HepG2 (cell line): ENCODE measurements at regions not wholly inside any gene's neighbourhood (a gene's known extent, or its start where the extent isn't known, plus 50 kb on each side); places are given as distances from the start of the nearest gene placed in this dataset.
A peak's percentile ranks its signal among the peaks of the same experiment; 100 is the strongest.

Experiments
- CHD2 ChIP-seq: IDR thresholded peaks from 2 replicates; pipeline ENCODE4 v1.6.1; 2011; ENCODE audit warnings: low read depth, low read length, improper control_type of control experiment
- CREB1 ChIP-seq, 2 experiments: fragments of 450-650 bp in 1 of 2; IDR thresholded peaks; 2 replicates each; pipeline ENCODE4 v1.6.1; 2016 to 2017; ENCODE audit warnings: control low read depth in 1 of 2, mild to moderate bottlenecking in 1 of 2, missing compliant biosample characterization in 1 of 2, missing genetic modification characterization in 1 of 2
- GPN1 ChIP-seq: sonication (generic); formaldehyde crosslinking; IDR thresholded peaks from 2 replicates; pipeline ENCODE4 v1.5.1; 2020; ENCODE audit warnings: missing genetic modification reagents, borderline replicate concordance
- HMG20A ChIP-seq: IDR thresholded peaks from 2 replicates; pipeline ENCODE4 v1.6.1; 2016; ENCODE audit warnings: borderline replicate concordance
- HNF4G ChIP-seq, 2 experiments: sonication (generic) in 1 of 2; formaldehyde crosslinking in 1 of 2; IDR thresholded peaks; 2 replicates each; pipeline versions ENCODE4 v1.4.0 to v1.6.1; 2011 to 2020; ENCODE audit warnings: borderline replicate concordance in 2 of 2, low read depth in 2 of 2, mild to moderate bottlenecking in 2 of 2, low read length in 1 of 2, missing genetic modification reagents in 1 of 2, moderate library complexity in 1 of 2
- ISL2 ChIP-seq: sonication (generic); formaldehyde crosslinking; IDR thresholded peaks from 2 replicates; pipeline ENCODE4 v1.5.0; 2020; ENCODE audit warnings: missing genetic modification reagents
- MIXL1 ChIP-seq: IDR thresholded peaks from 2 replicates; pipeline ENCODE4 v1.6.1; 2016
- MZF1 ChIP-seq: sonication (generic); formaldehyde crosslinking; IDR thresholded peaks from 2 replicates; pipeline ENCODE4 v1.8.1; 2023; ENCODE audit warnings: mild to moderate bottlenecking, missing genetic modification reagents, borderline replicate concordance
- PATZ1 ChIP-seq: sonication (generic); formaldehyde crosslinking; IDR thresholded peaks from 2 replicates; pipeline ENCODE4 v1.4.0; 2020; ENCODE audit warnings: missing genetic modification reagents
- PTBP1 ChIP-seq: fragments of 200-400 bp; formaldehyde crosslinking; IDR thresholded peaks from 2 replicates; pipeline ENCODE4 v1.6.1; 2018; ENCODE audit warnings: low read length, low read depth; ENCODE audit not compliant: poor library complexity, severe bottlenecking
- RAD51 ChIP-seq: fragments of 450-650 bp; IDR thresholded peaks from 2 replicates; pipeline ENCODE4 v1.6.1; 2016; ENCODE audit warnings: borderline replicate concordance
- RBM22 ChIP-seq: fragments of 200-400 bp; formaldehyde crosslinking; optimal IDR thresholded peaks from 2 replicates; pipeline ENCODE3; 2017; ENCODE audit warnings: mild to moderate bottlenecking, low read length, moderate library complexity
- RBM39 ChIP-seq: fragments of 200-400 bp; formaldehyde crosslinking; IDR thresholded peaks from one replicate; pipeline ENCODE4 v1.6.1; 2018; ENCODE audit warnings: antibody characterized with exemption, mild to moderate bottlenecking, low read depth, low read length; ENCODE audit not compliant: poor library complexity, severe bottlenecking
- SALL2 ChIP-seq: sonication (generic); formaldehyde crosslinking; IDR thresholded peaks from 2 replicates; pipeline ENCODE4 v1.8.1; 2023; ENCODE audit warnings: mild to moderate bottlenecking, missing genetic modification reagents, inconsistent platforms
- SATB2 ChIP-seq: sonication (generic); formaldehyde crosslinking; IDR thresholded peaks from 2 replicates; pipeline ENCODE4 v1.5.0; 2020; ENCODE audit warnings: missing genetic modification reagents
- SIX4 ChIP-seq: sonication (generic); formaldehyde crosslinking; IDR thresholded peaks from 2 replicates; pipeline ENCODE4 v1.4.0; 2020; ENCODE audit warnings: missing genetic modification reagents
- U2AF2 ChIP-seq: fragments of 200-400 bp; formaldehyde crosslinking; IDR thresholded peaks from 2 replicates; pipeline ENCODE4 v1.6.1; 2017; ENCODE audit warnings: low read depth, mild to moderate bottlenecking, low read length
- ZBTB1 ChIP-seq: sonication (generic); formaldehyde crosslinking; IDR thresholded peaks from 2 replicates; pipeline ENCODE4 v1.4.0; 2020; ENCODE audit warnings: missing genetic modification reagents, borderline replicate concordance
- ZBTB7A ChIP-seq: sonication (generic); formaldehyde crosslinking; IDR thresholded peaks from 2 replicates; pipeline ENCODE4 v1.8.0; 2022; ENCODE audit warnings: mild to moderate bottlenecking, missing genetic modification reagents
- ZFP36 ChIP-seq: fragments of 150-350 bp; IDR thresholded peaks from 2 replicates; pipeline ENCODE4 v1.6.1; 2018; ENCODE audit warnings: borderline replicate concordance, low read length, low read depth; ENCODE audit not compliant: partially characterized antibody
- ZMYM3 ChIP-seq: sonication (generic); formaldehyde crosslinking; IDR thresholded peaks from 2 replicates; pipeline ENCODE4 v1.5.1; 2020; ENCODE audit warnings: mild to moderate bottlenecking, missing genetic modification reagents
- ZNF737 ChIP-seq: sonication (generic); formaldehyde crosslinking; IDR thresholded peaks from 2 replicates; pipeline ENCODE4 v1.5.0; 2020; ENCODE audit warnings: missing genetic modification reagents, mild to moderate bottlenecking, borderline replicate concordance
- ZNF773 ChIP-seq: sonication (generic); formaldehyde crosslinking; IDR thresholded peaks from 2 replicates; pipeline ENCODE4 v1.4.0; 2020; ENCODE audit warnings: missing genetic modification reagents, borderline replicate concordance
- TF ChIP-seq, protein P1 (sequence below): sonication (generic); formaldehyde crosslinking; IDR thresholded peaks from 2 replicates; pipeline ENCODE4 v1.4.0; 2020; ENCODE audit warnings: missing genetic modification reagents
- TF ChIP-seq, protein P2 (sequence below): sonication (generic); formaldehyde crosslinking; IDR thresholded peaks from 2 replicates; pipeline ENCODE4 v1.4.0; 2020; ENCODE audit warnings: missing genetic modification reagents, borderline replicate concordance
- TF ChIP-seq, protein P3 (sequence below): sonication (generic); formaldehyde crosslinking; IDR thresholded peaks from 2 replicates; pipeline ENCODE4 v1.8.0; 2022; ENCODE audit warnings: missing genetic modification reagents, low read depth, mild to moderate bottlenecking, borderline replicate concordance

DNA sequence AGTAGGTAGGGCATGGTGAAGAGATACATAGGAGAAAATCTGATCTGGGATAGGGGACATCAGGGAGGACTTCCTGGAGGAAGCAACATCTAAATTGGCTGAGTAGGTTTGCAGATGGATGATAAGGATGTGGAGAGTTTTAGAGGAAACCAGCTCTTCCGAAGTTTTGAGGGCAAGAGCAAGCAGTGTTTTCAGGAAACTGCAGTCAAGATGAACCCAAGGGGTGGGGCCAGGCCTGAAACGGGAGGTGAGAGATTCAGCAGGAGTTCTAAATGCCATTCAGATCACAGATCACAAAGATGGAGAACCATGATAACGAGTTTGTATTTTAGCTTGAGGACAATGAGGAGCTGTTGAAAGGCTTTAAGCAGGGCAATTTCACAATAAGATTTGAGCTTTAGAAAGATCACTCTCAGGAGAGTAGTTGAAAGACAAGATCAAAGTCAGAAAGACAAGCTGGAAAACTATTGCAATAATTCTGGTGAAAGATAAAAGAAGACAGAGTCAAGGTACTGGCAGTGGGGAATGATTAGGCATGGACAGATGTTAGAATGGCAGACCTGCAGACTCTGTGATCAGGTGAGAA is 70.1 kb upstream of the PLXNC1 start (continued):
- TF ChIP-seq, protein P1, sequence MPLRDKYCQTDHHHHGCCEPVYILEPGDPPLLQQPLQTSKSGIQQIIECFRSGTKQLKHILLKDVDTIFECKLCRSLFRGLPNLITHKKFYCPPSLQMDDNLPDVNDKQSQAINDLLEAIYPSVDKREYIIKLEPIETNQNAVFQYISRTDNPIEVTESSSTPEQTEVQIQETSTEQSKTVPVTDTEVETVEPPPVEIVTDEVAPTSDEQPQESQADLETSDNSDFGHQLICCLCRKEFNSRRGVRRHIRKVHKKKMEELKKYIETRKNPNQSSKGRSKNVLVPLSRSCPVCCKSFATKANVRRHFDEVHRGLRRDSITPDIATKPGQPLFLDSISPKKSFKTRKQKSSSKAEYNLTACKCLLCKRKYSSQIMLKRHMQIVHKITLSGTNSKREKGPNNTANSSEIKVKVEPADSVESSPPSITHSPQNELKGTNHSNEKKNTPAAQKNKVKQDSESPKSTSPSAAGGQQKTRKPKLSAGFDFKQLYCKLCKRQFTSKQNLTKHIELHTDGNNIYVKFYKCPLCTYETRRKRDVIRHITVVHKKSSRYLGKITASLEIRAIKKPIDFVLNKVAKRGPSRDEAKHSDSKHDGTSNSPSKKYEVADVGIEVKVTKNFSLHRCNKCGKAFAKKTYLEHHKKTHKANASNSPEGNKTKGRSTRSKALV: no peak
- TF ChIP-seq SALL2 (CRISPR knock-in tag): no peak
- no peak for TF ChIP-seq CREB1 (IDR thresholded peaks at IDR 0.05)
- no peak for TF ChIP-seq CREB1 (CRISPR knock-in tag; IDR thresholded peaks at IDR 0.05)
- no peak for TF ChIP-seq ZBTB7A
- TF ChIP-seq SIX4 (CRISPR knock-in tag): 0 out of 2 replicates have a peak, but pooled peaks have one; percentile 44
- peak; percentile 65 for TF ChIP-seq HMG20A (CRISPR knock-in tag)
- TF ChIP-seq ISL2 (CRISPR knock-in tag): peak; percentile 96
- TF ChIP-seq PATZ1 (CRISPR knock-in tag): peak; percentile 46; the same call in 1 of the 2 replicates
- TF ChIP-seq MIXL1 (CRISPR knock-in tag): no peak
- TF ChIP-seq RAD51: no peak
- peak; percentile 31; the same call in 1 of the 2 replicates for TF ChIP-seq HNF4G (IDR thresholded peaks at IDR 0.05; ENCODE audit: borderline replicate concordance, low read depth, low read length)
- no peak for TF ChIP-seq HNF4G (CRISPR knock-in tag; IDR thresholded peaks at IDR 0.05; ENCODE audit: borderline replicate concordance, low read depth)
- no peak for TF ChIP-seq MZF1 (CRISPR knock-in tag)
- TF ChIP-seq GPN1 (CRISPR knock-in tag): no peak
- TF ChIP-seq RBM39: no peak
- no peak for TF ChIP-seq RBM22
- no peak for TF ChIP-seq U2AF2
- no peak for TF ChIP-seq CHD2
- TF ChIP-seq ZBTB1: no peak
- TF ChIP-seq, protein P2, sequence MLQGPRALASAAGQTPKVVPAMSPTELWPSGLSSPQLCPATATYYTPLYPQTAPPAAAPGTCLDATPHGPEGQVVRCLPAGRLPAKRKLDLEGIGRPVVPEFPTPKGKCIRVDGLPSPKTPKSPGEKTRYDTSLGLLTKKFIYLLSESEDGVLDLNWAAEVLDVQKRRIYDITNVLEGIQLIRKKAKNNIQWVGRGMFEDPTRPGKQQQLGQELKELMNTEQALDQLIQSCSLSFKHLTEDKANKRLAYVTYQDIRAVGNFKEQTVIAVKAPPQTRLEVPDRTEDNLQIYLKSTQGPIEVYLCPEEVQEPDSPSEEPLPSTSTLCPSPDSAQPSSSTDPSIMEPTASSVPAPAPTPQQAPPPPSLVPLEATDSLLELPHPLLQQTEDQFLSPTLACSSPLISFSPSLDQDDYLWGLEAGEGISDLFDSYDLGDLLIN (CRISPR knock-in tag): no peak
- no peak for TF ChIP-seq ZNF737 (CRISPR knock-in tag)
- no peak for TF ChIP-seq SATB2
- peak; percentile 93 for TF ChIP-seq ZFP36
- TF ChIP-seq, protein P3, sequence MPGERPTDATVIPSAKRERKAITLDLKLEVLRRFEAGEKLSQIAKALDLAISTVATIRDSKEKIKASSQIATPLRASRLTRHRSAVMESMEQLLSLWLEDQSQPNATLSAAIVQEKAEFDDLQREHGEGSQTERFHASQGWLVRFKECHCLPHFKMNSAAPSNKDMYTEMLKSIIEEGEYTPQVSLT (CRISPR knock-in tag): no peak
- TF ChIP-seq ZMYM3 (CRISPR knock-in tag): peak; percentile 31; the same call in 1 of the 2 replicates
- TF ChIP-seq PTBP1: no peak
- no peak for TF ChIP-seq ZNF773 (CRISPR knock-in tag)
